Smooth muscle cell (in vitro differentiated cells): ENCODE measurements at regions not wholly inside any gene's neighbourhood (a gene's known extent, or its start where the extent isn't known, plus 50 kb on each side); places are given as distances from the start of the nearest gene placed in this dataset.

Source experiments
- DNase-seq: peaks from one replicate; lab custom pipeline; 2025; ENCODE audit not compliant: unreplicated experiment; lab: John Stamatoyannopoulos, UW
- H2AFZ ChIP-seq: fragments of 200-600 bp; sonication (generic); 2 replicates; pipeline ENCODE4 v1.6.0; 2016; ENCODE audit warnings: antibody characterized with exemption, low read depth, mild to moderate bottlenecking
- H3F3A ChIP-seq: fragments of 200-600 bp; sonication (generic); 2 replicates; pipeline ENCODE4 v1.6.0; 2017; ENCODE audit warnings: antibody characterized with exemption, low read depth
- H3K27ac ChIP-seq: fragments of 200-600 bp; sonication (generic); 2 replicates; pipeline ENCODE4 v1.5.1; 2016; ENCODE audit warnings: low read depth, mild to moderate bottlenecking
- H3K27me3 ChIP-seq: fragments of 200-600 bp; sonication (generic); 2 replicates; pipeline ENCODE4 v1.6.1; 2016; ENCODE audit warnings: low read depth, mild to moderate bottlenecking
- H3K36me3 ChIP-seq: fragments of 200-600 bp; sonication (generic); 2 replicates; pipeline ENCODE4 v1.5.1; 2016; ENCODE audit warnings: low read depth
- H3K4me1 ChIP-seq: fragments of 200-600 bp; sonication (generic); 2 replicates; pipeline ENCODE4 v1.5.1; 2016; ENCODE audit warnings: low read depth
- H3K4me2 ChIP-seq: fragments of 200-600 bp; sonication (generic); 2 replicates; pipeline ENCODE4 v1.6.0; 2016; ENCODE audit warnings: mild to moderate bottlenecking
- H3K4me3 ChIP-seq: fragments of 200-600 bp; sonication (generic); 2 replicates; pipeline ENCODE4 v1.5.1; 2016; ENCODE audit warnings: mild to moderate bottlenecking
- H3K79me2 ChIP-seq: fragments of 200-600 bp; sonication (generic); 2 replicates; pipeline ENCODE4 v1.6.0; 2016; ENCODE audit warnings: low read depth, mild to moderate bottlenecking
- H3K9ac ChIP-seq: fragments of 200-600 bp; sonication (generic); 2 replicates; pipeline ENCODE4 v1.6.0; 2016; ENCODE audit warnings: low read depth
- H3K9me3 ChIP-seq: fragments of 200-600 bp; sonication (generic); replicated peaks from 2 replicates; pipeline ENCODE4 v1.5.1; 2016; ENCODE audit warnings: low read depth
- H4K20me1 ChIP-seq: fragments of 200-600 bp; sonication (generic); 2 replicates; pipeline ENCODE4 v1.6.0; 2016; ENCODE audit warnings: low read depth
- CTCF ChIP-seq: fragments of 200-600 bp; sonication (generic); IDR thresholded peaks from 2 replicates; pipeline ENCODE4 v1.5.1; 2017; ENCODE audit warnings: borderline replicate concordance, mild to moderate bottlenecking, antibody characterized with exemption; ENCODE audit not compliant: insufficient read depth, poor library complexity, severe bottlenecking
- WGBS: methylation state at CpG from one replicate; pipeline ENCODE4 v1.1.7; 2016; ENCODE audit warnings: low lambda C conversion rate; 5-methylcytosine and 5-hydroxymethylcytosine counted together

- DNase-seq, result no peak
- 90% methylated on average over 3 of the region's 3 CpGs for WGBS
- H3K9me3 ChIP-seq, result no peaks in the 10 kb centered on the region
- no peaks in the 10 kb centered on the region for H3K4me1 ChIP-seq
- no peak overlapping the region for H3K9ac ChIP-seq
- H3K79me2 ChIP-seq, result no peaks in the 10 kb centered on the region
- H3F3A ChIP-seq, result no peaks in the 10 kb centered on the region
- TF ChIP-seq CTCF, result no peak
- H3K36me3 ChIP-seq, result no peaks in the 10 kb centered on the region
- no peak overlapping the region for H2AFZ ChIP-seq
- no peak overlapping the region for H3K27ac ChIP-seq
- H4K20me1 ChIP-seq, result no peaks in the 10 kb centered on the region
- H3K4me2 ChIP-seq, result no peak overlapping the region
- no peaks in the 10 kb centered on the region for H3K27me3 ChIP-seq
- H3K4me3 ChIP-seq, result no peak overlapping the region
These were observed 287.0 kb downstream of the ZIC4 start for GRCh38 chr3:147119346-147119745.

- no peak overlapping the region for H3K27ac ChIP-seq
- H3K4me1 ChIP-seq, result no peaks in the 10 kb centered on the region
- no peak overlapping the region for H3K9ac ChIP-seq
- H4K20me1 ChIP-seq, result no peaks in the 10 kb centered on the region
- no peak overlapping the region for H2AFZ ChIP-seq
- TF ChIP-seq CTCF, result no peak
- 90% methylated on average over 5 of the region's 5 CpGs for WGBS
- no peaks in the 10 kb centered on the region for H3K9me3 ChIP-seq
- no peaks in the 10 kb centered on the region for H3F3A ChIP-seq
- no peak overlapping the region for H3K4me2 ChIP-seq
- no peaks in the 10 kb centered on the region for H3K27me3 ChIP-seq
- H3K79me2 ChIP-seq, result no peaks in the 10 kb centered on the region
- H3K4me3 ChIP-seq, result no peak overlapping the region
- H3K36me3 ChIP-seq, result no peaks in the 10 kb centered on the region
- no peak for DNase-seq
These were observed 287.7 kb downstream of the ZIC4 start for GRCh38 chr3:147118611-147119010.

- no peaks in the 10 kb centered on the region for H3K79me2 ChIP-seq
- H3K4me1 ChIP-seq, result no peaks in the 10 kb centered on the region
- no peaks in the 10 kb centered on the region for H3K27me3 ChIP-seq
- no peaks in the 10 kb centered on the region for H3F3A ChIP-seq
- DNase-seq, result no peak
- no peaks in the 10 kb centered on the region for H3K36me3 ChIP-seq
- no peak overlapping the region for H3K4me3 ChIP-seq
- no peak overlapping the region for H2AFZ ChIP-seq
- no peaks in the 10 kb centered on the region for H3K9me3 ChIP-seq
- no peak overlapping the region for H3K4me2 ChIP-seq
- TF ChIP-seq CTCF, result no peak
- H4K20me1 ChIP-seq, result no peaks in the 10 kb centered on the region
- 82% methylated on average over 4 of the region's 4 CpGs for WGBS
- H3K9ac ChIP-seq, result no peak overlapping the region
- no peak overlapping the region for H3K27ac ChIP-seq
These were observed 288.7 kb downstream of the ZIC4 start for GRCh38 chr3:147117631-147118030.

- H3K9ac ChIP-seq, result peak overlapping the region; percentile 38
- DNase-seq, result no peak
- no peaks in the 10 kb centered on the region for H3K36me3 ChIP-seq
- H3K79me2 ChIP-seq, result no peaks in the 10 kb centered on the region
- H3K4me3 ChIP-seq, result no peak overlapping the region
- H3K27me3 ChIP-seq, result no peaks in the 10 kb centered on the region
- no peaks in the 10 kb centered on the region for H3K4me1 ChIP-seq
- H4K20me1 ChIP-seq, result no peaks in the 10 kb centered on the region
- H3K27ac ChIP-seq, result peak overlapping the region; percentile 66
- no peak overlapping the region for H2AFZ ChIP-seq
- 63% methylated on average over 3 of the region's 3 CpGs for WGBS
- peak overlapping the region; percentile 62 for H3K4me2 ChIP-seq
- H3K9me3 ChIP-seq, result no peaks in the 10 kb centered on the region
- H3F3A ChIP-seq, result no peaks in the 10 kb centered on the region
- no peak for TF ChIP-seq CTCF
These were observed 292.9 kb downstream of the ZIC4 start for GRCh38 chr3:147113293-147114044.
